ENCODE measurements at regions not wholly inside any gene's neighbourhood (a gene's known extent, or its start where the extent isn't known, plus 50 kb on each side); places are given as distances from the start of the nearest gene placed in this dataset.

GRCh38 chr2:88866756-88867155 is 175.3 kb downstream of the RPIA start:
- no peak for TF ChIP-seq CTCF (IDR thresholded peaks at IDR 0.05; ENCODE audit: poor library complexity, severe bottlenecking)
- no peak for TF ChIP-seq MXI1 (conservative IDR thresholded peaks at IDR 0.05; ENCODE audit: poor library complexity, severe bottlenecking)
- TF ChIP-seq REST (IDR thresholded peaks at IDR 0.05; ENCODE audit: borderline replicate concordance), result no peak
- no peak for TF ChIP-seq POLR2AphosphoS5 (IDR thresholded peaks at IDR 0.05)
- TF ChIP-seq EP300 (conservative IDR thresholded peaks at IDR 0.05; ENCODE audit: poor library complexity, severe bottlenecking), result no peak
